ENCODE measurements at regions not wholly inside any gene's neighbourhood (a gene's known extent, or its start where the extent isn't known, plus 50 kb on each side); places are given as distances from the start of the nearest gene placed in this dataset.

DNA sequence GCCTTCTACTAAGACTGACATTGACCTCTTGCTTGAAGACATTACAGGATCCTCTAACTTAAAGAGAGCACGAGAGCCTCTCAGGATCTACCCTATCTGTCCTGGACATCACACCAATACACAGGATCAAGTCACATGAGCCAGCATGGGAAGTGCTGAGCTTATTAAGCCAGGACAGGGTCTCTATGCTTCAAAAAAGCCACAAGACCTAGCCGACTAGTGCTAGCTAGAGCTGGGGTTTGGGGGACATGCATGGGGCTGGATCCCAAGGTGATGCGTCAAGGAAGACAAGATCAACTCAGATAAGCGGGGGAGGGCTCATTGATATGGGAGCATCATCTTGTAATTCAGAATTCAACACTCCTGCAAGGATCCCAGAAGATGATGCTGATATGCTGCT is 167.2 kb upstream of the TAB2 start:
- DNase-seq (ENCODE audit: low spot score), result no peak

DNA sequence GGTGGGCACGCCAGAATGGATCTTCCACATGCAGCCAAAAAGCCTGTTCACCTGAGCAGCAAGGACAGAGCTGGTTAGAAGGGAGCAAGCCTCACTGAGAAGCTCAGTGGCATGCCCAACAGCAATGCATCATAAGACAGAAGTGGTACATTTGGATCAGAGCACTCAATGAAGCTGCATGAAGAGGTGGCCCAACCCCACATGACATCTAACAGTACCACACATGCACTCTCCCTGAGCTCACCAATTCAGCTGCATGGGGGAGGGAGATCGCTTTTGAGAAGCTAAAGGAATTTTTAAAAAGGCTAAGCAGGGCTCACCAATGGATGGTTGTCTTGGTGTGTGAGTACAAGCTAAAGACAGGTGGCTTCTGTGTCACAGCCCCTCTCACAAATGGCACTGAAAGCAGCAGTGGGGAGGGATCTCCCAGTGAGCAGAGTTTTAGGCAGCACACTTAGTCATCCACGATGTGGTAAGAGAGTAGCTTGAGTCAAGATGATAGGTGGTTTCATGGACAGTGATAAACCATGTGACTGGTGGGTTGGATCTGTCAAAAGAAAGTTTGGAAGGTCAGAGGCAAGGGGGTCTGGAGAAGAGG is 166.6 kb upstream of the TAB2 start:
- no peak for DNase-seq (ENCODE audit: low spot score)

- no peak for DNase-seq (ENCODE audit: low spot score)
Observed at GRCh38 chr6:149152521-149152920, 165.0 kb upstream of the TAB2 start.

GRCh38 chr6:149153100-149153499 is 164.4 kb upstream of the TAB2 start:
- no peak for DNase-seq (ENCODE audit: low spot score)

GRCh38 chr6:149153693-149154092 is 163.8 kb upstream of the TAB2 start:
- DNase-seq (ENCODE audit: low spot score), result no peak

DNA sequence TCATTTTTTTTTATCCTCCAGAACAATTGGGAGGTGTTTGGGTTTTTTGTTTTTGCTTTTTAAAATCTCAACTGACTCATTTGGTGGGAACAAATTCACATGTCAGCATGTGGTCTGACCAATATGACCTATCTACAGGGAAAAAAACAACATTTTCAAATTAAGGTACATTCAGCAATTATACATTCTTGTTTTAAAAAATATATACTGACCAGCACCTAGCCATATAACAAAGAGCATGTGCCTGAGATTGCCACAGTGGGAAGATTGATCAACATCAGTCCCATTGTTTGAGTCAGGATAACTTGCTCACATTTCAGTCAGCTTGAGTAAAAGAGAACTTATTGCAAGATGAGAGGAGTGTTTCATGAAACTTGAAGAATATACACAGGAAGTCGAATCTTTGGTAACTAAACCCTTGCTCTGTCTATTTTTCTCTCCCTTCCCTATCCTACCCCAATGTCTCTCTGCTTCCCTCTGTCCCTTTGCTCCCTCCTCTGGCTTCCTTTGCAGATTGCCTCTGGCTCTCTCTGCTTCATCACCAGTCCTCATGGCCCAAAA is 163.2 kb upstream of the TAB2 start:
- no peak for DNase-seq (ENCODE audit: low spot score)

DNA sequence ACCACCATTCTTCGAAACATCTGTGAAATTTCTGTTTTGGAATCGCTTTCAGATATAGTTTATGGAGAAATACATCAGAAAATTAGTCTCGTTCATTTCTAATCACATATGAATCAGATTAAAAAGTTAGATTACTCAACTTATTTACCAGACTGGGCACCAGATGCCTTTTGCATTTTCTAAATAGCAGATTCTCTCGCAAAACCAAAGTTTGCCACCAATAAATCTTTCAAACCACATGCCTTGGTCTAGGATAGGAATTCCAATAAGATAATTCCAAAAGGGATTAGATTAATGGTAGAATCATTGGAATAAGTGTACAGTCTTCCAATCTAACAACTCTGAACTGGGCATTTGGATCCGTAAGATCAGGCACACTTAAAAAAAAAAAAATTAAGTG is 160.4 kb upstream of the TAB2 start:
- no peak for DNase-seq (ENCODE audit: low spot score)

DNA sequence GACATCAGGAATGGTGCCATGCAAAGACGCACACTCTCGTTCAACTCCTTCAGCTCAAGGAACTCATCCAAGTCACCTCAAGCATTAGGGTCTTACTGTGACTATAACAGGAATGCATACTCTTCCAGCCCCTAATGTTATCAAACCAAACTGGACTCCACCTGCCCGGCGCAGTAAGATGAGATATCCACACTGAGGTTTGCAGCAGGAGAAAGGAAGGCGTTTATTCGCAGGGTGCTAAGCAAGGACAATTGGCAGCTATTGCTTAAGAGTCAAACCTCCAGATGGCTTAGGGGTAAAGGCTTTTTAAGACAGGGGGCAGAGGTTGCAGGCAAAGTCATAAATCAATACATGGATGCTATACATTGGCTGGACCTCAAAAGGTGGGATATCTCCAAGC is 159.4 kb upstream of the TAB2 start:
- no peak for DNase-seq (ENCODE audit: low spot score)

GRCh38 chr6:149160943-149161342 is 156.6 kb upstream of the TAB2 start:
- no peak for DNase-seq (ENCODE audit: low spot score)

GRCh38 chr6:149162924-149163323 is 154.6 kb upstream of the TAB2 start:
- no peak for DNase-seq (ENCODE audit: low spot score)

DNA sequence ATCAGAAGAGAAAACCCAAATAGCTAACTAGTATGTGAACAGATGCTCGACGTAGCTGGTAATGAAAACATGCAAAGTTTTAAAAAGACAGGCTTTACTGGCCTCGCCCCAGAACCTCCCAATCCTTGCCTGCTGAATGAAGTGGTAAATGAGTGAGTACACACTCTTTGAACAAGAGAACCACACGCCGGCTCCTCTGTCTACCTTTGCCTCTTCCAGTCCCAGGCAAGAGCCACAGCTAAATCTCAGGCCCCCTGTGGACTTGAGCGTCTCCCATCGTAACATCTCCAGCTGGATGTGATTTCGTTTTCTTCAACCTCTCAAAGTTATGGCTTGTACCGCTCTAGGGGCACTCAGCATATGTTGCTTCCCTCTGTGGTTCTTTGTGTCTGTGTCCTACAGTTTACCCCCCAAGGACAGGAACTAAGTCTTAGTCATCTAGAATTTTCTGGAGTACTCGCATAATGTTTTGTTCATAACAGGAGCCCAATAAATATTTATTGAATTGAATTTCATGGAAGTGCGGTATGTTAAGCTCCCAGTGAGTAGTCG is 153.2 kb upstream of the TAB2 start:
- no peak for DNase-seq (ENCODE audit: low spot score)

DNA sequence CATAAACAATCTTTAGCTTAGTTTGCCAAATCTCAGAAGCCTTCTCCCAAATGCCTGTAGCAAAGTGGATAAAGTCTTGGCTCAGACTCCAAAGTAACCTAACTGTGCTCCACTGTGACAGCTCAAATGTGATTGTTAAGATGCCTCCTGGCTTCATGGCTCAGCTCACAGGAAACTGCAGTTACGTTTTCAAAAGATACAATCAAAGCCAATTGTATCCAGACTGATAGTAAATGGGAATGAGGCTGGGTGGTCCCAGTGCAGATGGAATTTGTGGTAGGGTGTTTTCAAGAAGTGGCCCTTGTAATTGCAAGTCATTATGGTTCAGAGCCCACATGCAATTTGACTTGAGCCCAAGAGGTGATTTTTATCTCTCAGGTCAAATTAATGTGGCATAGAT is 151.2 kb upstream of the TAB2 start:
- DNase-seq (ENCODE audit: low spot score), result no peak

DNA sequence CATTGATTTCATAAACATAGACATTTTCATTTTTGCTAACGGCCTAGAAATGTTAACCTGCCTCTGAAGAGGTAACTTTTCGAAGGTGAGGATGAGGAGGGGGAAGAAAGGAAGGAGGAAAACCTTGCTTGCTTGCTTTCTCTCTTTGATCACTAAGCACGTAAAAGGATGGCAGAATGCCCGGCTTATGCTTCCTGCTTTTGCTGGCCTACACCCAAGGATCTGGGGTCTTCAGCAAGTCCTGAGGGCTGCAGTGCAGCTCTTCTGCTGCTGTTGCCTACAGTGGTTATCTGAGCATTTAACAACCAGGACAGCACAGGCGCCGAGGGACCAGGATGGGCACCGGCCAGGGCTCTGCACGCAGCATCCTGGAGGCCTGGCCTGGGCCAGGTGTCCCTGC is 150.8 kb upstream of the TAB2 start:
- peak; percentile 7 for DNase-seq (ENCODE audit: low spot score)

DNA sequence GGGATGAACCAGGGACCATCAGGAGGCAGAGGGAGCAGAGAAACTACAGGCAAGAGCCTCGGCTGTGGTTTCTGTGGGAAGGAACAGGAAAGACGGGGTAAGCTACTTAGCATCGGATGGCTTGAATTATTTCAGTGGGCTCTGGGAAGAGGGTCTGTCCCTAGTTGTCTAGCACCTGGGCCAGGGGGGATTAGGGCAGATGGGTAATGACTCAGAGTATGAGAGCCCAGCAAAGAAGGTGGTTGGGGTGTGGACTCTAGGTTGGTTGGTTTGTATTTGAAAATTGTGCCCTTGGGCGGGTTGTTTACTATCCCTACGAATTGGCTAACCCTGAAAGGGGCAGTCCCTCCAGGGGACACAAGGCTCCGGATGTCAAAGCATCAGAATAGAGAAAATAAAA is 148.5 kb upstream of the TAB2 start:
- DNase-seq (ENCODE audit: low spot score), result no peak

GRCh38 chr6:149169761-149170511 is 147.6 kb upstream of the TAB2 start:
- DNase-seq (ENCODE audit: low spot score), result no peak

GRCh38 chr6:149170564-149171452 is 146.7 kb upstream of the TAB2 start:
- DNase-seq (ENCODE audit: low spot score), result no peak

DNA sequence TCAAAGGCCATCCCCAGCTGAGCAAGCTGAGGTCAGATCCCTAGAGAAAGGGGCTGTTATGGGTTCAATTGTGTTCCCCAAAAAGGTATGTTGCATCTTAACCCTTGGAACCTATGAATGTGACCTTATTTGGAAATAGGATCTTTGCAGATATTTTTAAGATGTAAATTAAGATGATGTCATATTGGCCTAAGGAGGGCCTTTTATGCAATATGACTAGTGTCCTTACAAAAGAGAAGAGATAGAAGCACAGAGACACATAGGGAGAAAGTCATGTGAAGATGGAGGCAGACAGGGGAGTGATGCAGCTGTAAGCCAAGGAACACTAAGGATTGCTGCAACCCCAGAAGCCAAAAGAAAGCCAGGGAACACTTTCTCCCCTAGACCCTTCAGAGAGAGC is 144.3 kb upstream of the TAB2 start:
- no peak for DNase-seq (ENCODE audit: low spot score)

- no peak for DNase-seq (ENCODE audit: low spot score)
Observed at GRCh38 chr6:149174962-149175361, 142.6 kb upstream of the TAB2 start.

- DNase-seq (ENCODE audit: low spot score), result no peak
Observed at GRCh38 chr6:149176971-149177667, 140.4 kb upstream of the TAB2 start.

GRCh38 chr6:149179431-149179830 is 138.1 kb upstream of the TAB2 start:
- DNase-seq (ENCODE audit: low spot score), result no peak

GRCh38 chr6:149181304-149181703 is 136.2 kb upstream of the TAB2 start:
- no peak for DNase-seq (ENCODE audit: low spot score)

- DNase-seq (ENCODE audit: low spot score), result no peak
Observed at GRCh38 chr6:149182262-149182661, 135.2 kb upstream of the TAB2 start.
